ENCODE measurements at regions not wholly inside any gene's neighbourhood (a gene's known extent, or its start where the extent isn't known, plus 50 kb on each side); places are given as distances from the start of the nearest gene placed in this dataset.

- no peak for TF ChIP-seq CTCF (IDR thresholded peaks at IDR 0.05; ENCODE audit: low read depth, low read length, missing control alignments)
- H3K4me3 ChIP-seq (ENCODE audit: low read depth, low read length) = no peak overlapping the region
- in situ Hi-C loops (cut with HindIII; ENCODE audit: low sequenced_read_pairs) = no loop called here
- no peak for DNase-seq (ENCODE audit: low read depth)
These were observed 363.4 kb upstream of the RARB start for GRCh38 chr3:25064681-25065080.

- TF ChIP-seq CTCF (IDR thresholded peaks at IDR 0.05; ENCODE audit: low read depth, low read length, missing control alignments) = no peak
- in situ Hi-C loops (cut with HindIII; ENCODE audit: low sequenced_read_pairs) = no loop called here
- no peak overlapping the region for H3K4me3 ChIP-seq (ENCODE audit: low read depth, low read length)
- DNase-seq (ENCODE audit: low read depth) = no peak
These were observed 358.1 kb upstream of the RARB start for GRCh38 chr3:25069970-25070369.

DNA sequence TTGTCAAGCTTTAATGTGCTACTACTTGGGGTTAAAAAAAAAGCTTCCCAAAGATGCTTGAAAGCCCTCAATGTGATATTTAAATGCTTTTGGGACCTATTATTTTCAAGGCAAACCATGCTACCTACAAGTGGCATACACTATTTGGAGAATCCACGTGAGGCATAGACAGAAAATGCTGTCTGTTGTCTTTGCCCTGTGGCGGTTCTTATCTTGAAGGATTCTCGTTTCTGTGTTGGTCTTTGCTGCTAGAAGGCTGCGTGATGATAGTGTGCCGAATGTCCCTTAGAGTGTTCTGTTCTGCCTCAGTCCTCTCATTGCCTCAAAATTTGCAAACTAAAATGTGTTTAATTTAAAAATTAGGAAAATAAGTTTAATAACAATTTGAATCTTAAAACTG lies 356.2 kb upstream of the RARB start:
- no peak for TF ChIP-seq CTCF (IDR thresholded peaks at IDR 0.05; ENCODE audit: low read depth, low read length, missing control alignments)
- in situ Hi-C loops (cut with HindIII; ENCODE audit: low sequenced_read_pairs) = no loop called here
- no peak overlapping the region for H3K4me3 ChIP-seq (ENCODE audit: low read depth, low read length)
- DNase-seq (ENCODE audit: low read depth) = no peak

GRCh38 chr3:25073423-25073822 lies 354.6 kb upstream of the RARB start:
- in situ Hi-C loops (cut with HindIII; ENCODE audit: low sequenced_read_pairs) = no loop called here
- no peak overlapping the region for H3K4me3 ChIP-seq (ENCODE audit: low read depth, low read length)
- TF ChIP-seq CTCF (IDR thresholded peaks at IDR 0.05; ENCODE audit: low read depth, low read length, missing control alignments) = no peak
- no peak for DNase-seq (ENCODE audit: low read depth)

- in situ Hi-C loops (cut with HindIII; ENCODE audit: low sequenced_read_pairs) = no loop called here
- no peak for DNase-seq (ENCODE audit: low read depth)
- no peak for TF ChIP-seq CTCF (IDR thresholded peaks at IDR 0.05; ENCODE audit: low read depth, low read length, missing control alignments)
- no peak overlapping the region for H3K4me3 ChIP-seq (ENCODE audit: low read depth, low read length)
These were observed 353.9 kb upstream of the RARB start for GRCh38 chr3:25074149-25074548.

DNA sequence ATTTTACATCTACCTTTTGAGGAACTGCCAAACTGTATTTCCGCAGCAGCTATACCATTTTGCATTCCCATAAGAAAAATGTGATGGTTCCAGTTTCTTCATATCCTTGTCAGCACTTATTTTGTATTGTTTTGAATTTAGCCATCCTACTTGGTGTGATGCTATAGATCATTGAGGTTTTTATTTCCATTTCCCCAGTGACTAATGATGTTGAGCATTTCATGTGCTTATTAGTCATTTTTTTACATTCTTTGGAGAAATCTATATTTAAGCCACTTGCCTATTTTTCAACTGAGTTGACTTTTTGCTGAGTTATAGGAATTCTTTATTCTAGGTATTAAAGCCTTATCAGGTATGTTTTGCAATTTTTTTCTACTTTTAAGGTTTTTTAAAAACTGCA lies 347.6 kb upstream of the RARB start:
- no peak for DNase-seq (ENCODE audit: low read depth)
- in situ Hi-C loops (cut with HindIII; ENCODE audit: low sequenced_read_pairs) = no loop called here
- no peak for TF ChIP-seq CTCF (IDR thresholded peaks at IDR 0.05; ENCODE audit: low read depth, low read length, missing control alignments)
- no peak overlapping the region for H3K4me3 ChIP-seq (ENCODE audit: low read depth, low read length)

- no peak for TF ChIP-seq CTCF (IDR thresholded peaks at IDR 0.05; ENCODE audit: low read depth, low read length, missing control alignments)
- in situ Hi-C loops (cut with HindIII; ENCODE audit: low sequenced_read_pairs) = no loop called here
- DNase-seq (ENCODE audit: low read depth) = no peak
- no peak overlapping the region for H3K4me3 ChIP-seq (ENCODE audit: low read depth, low read length)
These were observed 344.0 kb upstream of the RARB start for GRCh38 chr3:25084016-25084415.

All from astrocyte of the cerebellum (primary cell).